ENCODE measurements at regions not wholly inside any gene's neighbourhood (a gene's known extent, or its start where the extent isn't known, plus 50 kb on each side); places are given as distances from the start of the nearest gene placed in this dataset.

DNA sequence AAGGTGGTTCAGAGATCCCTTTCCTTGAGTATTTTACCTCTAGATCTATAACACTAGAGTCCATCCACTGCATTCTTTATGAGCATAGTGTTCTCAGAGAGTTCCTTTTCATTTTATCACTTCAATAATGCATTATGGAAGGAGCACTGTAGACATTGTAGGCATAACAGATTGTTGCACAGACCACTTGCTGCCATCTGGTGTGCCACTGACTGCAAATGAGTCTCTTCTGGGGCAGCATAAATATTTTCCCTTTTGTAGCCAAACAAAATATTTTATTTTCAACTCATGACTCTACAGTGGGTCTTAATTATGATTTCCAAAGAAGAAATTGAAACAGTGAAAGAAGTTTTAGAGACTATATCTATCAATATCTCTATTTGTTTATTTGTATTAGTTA, 290.4 kb downstream of the OLFM3 start:
- intact Hi-C loops (cut with DNase I): no loop called here
- Histone ChIP-seq H3K36me3 (no peaks in the 10 kb centered on the region), H3K27me3 (no peaks in the 10 kb centered on the region), H3K4me3 (no peak overlapping the region), H3K4me1 (no peaks in the 10 kb centered on the region), H3K9me3 (no peaks in the 10 kb centered on the region), H3K27ac (no peak overlapping the region)
- DNase-seq: no peak
- TF ChIP-seq, protein P1, sequence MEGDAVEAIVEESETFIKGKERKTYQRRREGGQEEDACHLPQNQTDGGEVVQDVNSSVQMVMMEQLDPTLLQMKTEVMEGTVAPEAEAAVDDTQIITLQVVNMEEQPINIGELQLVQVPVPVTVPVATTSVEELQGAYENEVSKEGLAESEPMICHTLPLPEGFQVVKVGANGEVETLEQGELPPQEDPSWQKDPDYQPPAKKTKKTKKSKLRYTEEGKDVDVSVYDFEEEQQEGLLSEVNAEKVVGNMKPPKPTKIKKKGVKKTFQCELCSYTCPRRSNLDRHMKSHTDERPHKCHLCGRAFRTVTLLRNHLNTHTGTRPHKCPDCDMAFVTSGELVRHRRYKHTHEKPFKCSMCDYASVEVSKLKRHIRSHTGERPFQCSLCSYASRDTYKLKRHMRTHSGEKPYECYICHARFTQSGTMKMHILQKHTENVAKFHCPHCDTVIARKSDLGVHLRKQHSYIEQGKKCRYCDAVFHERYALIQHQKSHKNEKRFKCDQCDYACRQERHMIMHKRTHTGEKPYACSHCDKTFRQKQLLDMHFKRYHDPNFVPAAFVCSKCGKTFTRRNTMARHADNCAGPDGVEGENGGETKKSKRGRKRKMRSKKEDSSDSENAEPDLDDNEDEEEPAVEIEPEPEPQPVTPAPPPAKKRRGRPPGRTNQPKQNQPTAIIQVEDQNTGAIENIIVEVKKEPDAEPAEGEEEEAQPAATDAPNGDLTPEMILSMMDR (IDR thresholded peaks at IDR 0.05): no peak
- TF ChIP-seq POLR2A (IDR thresholded peaks at IDR 0.05): no peak
- no peak for ATAC-seq

DNA sequence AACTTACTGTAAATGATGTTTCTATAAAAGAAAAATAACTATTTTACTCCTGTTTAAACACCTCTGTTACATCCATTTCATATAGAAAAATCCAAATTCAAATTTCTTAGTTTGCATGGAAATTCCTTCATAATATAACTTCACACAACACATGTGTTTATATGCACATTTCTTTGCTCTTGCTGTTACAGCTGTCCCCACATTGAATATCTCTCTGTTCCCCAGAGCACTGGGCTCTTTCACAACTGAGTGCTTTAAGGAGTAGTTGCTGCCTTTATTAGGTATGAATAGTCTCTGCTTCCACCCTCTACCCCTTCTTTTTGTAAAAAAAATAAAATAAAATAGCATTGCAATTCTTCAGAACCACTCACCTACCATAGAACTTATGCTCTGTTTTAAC, 287.0 kb downstream of the OLFM3 start:
- DNase-seq: no peak
- TF ChIP-seq, protein P1 (IDR thresholded peaks at IDR 0.05): no peak
- no peak for TF ChIP-seq POLR2A (IDR thresholded peaks at IDR 0.05)

DNA sequence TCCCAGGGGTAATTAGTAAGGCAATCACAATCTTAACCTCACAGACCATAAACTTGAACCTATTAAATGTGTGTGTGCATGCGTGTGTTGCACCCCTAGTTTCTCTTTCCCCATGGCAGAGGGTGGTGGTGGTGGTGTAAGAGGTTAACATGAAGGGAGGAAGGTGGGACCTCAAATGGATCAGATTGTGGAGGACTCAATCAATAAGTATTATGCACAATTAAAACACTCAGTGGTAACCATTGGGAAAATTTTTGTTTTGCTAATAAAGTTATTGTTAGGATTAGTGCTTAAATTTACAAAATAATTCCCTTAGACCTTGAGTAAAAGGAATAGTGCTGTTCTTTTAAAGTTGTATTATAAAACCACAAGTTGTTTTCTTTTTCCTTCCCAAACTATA, 283.0 kb downstream of the OLFM3 start:
- Histone ChIP-seq H3K4me1 (no peaks in the 10 kb centered on the region), H3K27ac (no peak overlapping the region), H3K4me3 (no peak overlapping the region), H3K36me3 (no peaks in the 10 kb centered on the region), H3K9me3 (no peaks in the 10 kb centered on the region), H3K27me3 (no peaks in the 10 kb centered on the region)
- intact Hi-C loops (cut with DNase I): no loop called here
- 52 to 67% (median 65%) methylated on average over 1 of the region's 1 CpG for WGBS, 4 donors
- ATAC-seq (no peak), DNase-seq (no peak)
- no peak for TF ChIP-seq POLR2A (IDR thresholded peaks at IDR 0.05)
- TF ChIP-seq, protein P1 (IDR thresholded peaks at IDR 0.05): no peak

More for the DNA sequence above, 287.0 kb downstream of the OLFM3 start:
- Histone ChIP-seq H3K27me3 (no peaks in the 10 kb centered on the region), H3K27ac (no peak overlapping the region), H3K9me3 (no peaks in the 10 kb centered on the region), H3K4me1 (no peaks in the 10 kb centered on the region), H3K36me3 (no peaks in the 10 kb centered on the region), H3K4me3 (no peak overlapping the region)
- ATAC-seq: no peak
- intact Hi-C loops (cut with DNase I): no loop called here

DNA sequence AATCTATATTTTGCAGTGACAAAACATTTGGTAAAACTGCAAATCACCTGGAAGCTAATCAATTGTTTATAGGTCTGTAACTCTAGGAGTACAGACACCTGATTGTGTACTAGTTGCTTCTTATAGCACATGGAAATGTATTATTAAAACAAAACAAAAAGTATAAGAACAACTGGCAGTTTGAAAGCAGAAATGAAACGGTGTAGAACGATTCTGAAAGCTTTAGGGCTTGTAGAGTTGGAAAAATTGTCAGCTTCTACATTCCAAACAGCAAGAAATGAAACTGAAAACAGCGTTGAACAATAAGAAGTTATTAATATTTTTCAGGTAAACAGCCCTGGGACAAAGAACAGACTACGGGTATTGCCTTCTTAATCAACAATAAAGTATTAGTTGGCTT, 273.3 kb downstream of the OLFM3 start:
- no peaks in the 10 kb centered on the region for H3K36me3 ChIP-seq
- intact Hi-C loops (cut with DNase I): no loop called here
- no peak overlapping the region for H3K27ac ChIP-seq
- H3K4me1 ChIP-seq: no peaks in the 10 kb centered on the region
- no peak overlapping the region for H3K4me3 ChIP-seq
- H3K27me3 ChIP-seq: no peaks in the 10 kb centered on the region
- TF ChIP-seq, protein P1 (IDR thresholded peaks at IDR 0.05): no peak
- no peak for TF ChIP-seq POLR2A (IDR thresholded peaks at IDR 0.05)
- no peaks in the 10 kb centered on the region for H3K9me3 ChIP-seq
- DNase-seq (no peak), ATAC-seq (no peak)
- 69 to 84% (median 72%) methylated on average over 4 of the region's 4 CpGs for WGBS, 4 donors

Measured in heart left ventricle (tissue), 16 donors.